MCF 10A (cell line): ENCODE measurements at regions not wholly inside any gene's neighbourhood (a gene's known extent, or its start where the extent isn't known, plus 50 kb on each side); places are given as distances from the start of the nearest gene placed in this dataset.
A peak's percentile ranks its signal among the peaks of the same experiment; 100 is the strongest.

Experiments
- BruUV-seq: library from RNA; stranded (reverse); fragments of 400-500 nt; replicated peaks from 2 replicates; lab custom pipeline; 2021; lab: Mats Ljungman, UMichigan
- CTCF ChIA-PET: fragments of 300-600 bp; sonication (Branson Sonifier 250); formaldehyde crosslinking; extraction: SDS; loops from one replicate; lab custom pipeline; 2021; ENCODE audit warnings: antibody characterized with exemption, inconsistent platforms; lab: Yijun Ruan, JAX
- POLR2A ChIA-PET: fragments of 300-600, 350-650 bp; sonication (Branson Sonifier 250); formaldehyde crosslinking; extraction: SDS; loops from one replicate; lab custom pipeline; 2020; ENCODE audit warnings: antibody characterized with exemption, inconsistent platforms; lab: Yijun Ruan, JAX
- DNase-seq: peaks from one replicate; pipeline ENCODE4 v3.0.0-alpha.2; 2018; ENCODE audit not compliant: unreplicated experiment
- H3K27ac Mint-ChIP-seq: one replicate; pipeline ENCODE4 v1.8.0; 2022; ENCODE audit warnings: mild to moderate bottlenecking, low read depth, mixed read lengths; ENCODE audit not compliant: unreplicated experiment
- H3K27me3 Mint-ChIP-seq: one replicate; pipeline ENCODE4 v1.8.0; 2022; ENCODE audit warnings: mixed read lengths; ENCODE audit not compliant: insufficient read depth, unreplicated experiment
- H3K36me3 Mint-ChIP-seq: one replicate; pipeline ENCODE4 v1.8.0; 2022; ENCODE audit warnings: mild to moderate bottlenecking, moderate library complexity, mixed read lengths; ENCODE audit not compliant: insufficient read depth, unreplicated experiment
- H3K4me1 Mint-ChIP-seq: one replicate; pipeline ENCODE4 v1.8.0; 2022; ENCODE audit warnings: mixed read lengths; ENCODE audit not compliant: insufficient read depth, unreplicated experiment
- H3K4me3 Mint-ChIP-seq: one replicate; pipeline ENCODE4 v1.8.0; 2022; ENCODE audit warnings: mild to moderate bottlenecking, moderate library complexity, mixed read lengths; ENCODE audit not compliant: unreplicated experiment
- H3K9me3 Mint-ChIP-seq: one replicate; pipeline ENCODE4 v1.8.0; 2022; ENCODE audit warnings: mixed read lengths; ENCODE audit not compliant: unreplicated experiment
- intact Hi-C: fragments of 100-400 bp; cut with micrococcal nuclease; formaldehyde crosslinking; loops from 2 replicates; pipeline ENCODE4 v1.14.1; 2022
- TF ChIP-seq, protein P1 (sequence below): fragments of 200-600 bp; IDR thresholded peaks from one replicate; pipeline ENCODE4 v1.8.0; 2022; ENCODE audit warnings: antibody characterized with exemption, mild to moderate bottlenecking; ENCODE audit not compliant: unreplicated experiment

DNA sequence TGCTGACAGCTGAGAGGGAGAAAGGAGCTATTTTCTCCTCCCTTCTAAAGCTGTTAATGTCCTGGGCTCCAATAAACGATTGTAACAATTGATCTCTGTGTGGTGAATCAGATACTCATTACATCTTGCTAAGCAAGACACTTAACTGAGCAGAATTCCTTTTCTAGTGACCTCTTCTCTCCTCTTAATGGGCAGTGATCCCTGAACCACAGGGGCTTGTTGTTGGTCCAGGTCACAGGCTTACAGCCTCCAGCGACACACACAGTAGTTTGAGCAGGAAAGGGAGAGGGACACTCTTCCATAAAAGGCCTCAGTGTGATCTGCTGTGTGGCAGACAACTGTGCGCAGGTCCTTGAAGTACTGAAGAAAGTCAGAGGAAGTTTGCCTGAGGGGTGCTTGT is 58.5 kb upstream of the MYO10 start:
- H3K36me3 Mint-ChIP-seq = no peaks in the 10 kb centered on the region
- BruUV-seq = no TSS peak
- ChIA-PET POLR2A (no interaction called here), CTCF (interaction anchor here (0.5 kb wide), 1 partner anchor 63 kb away, joined by 3 read pairs; no protein-coding TSS in a partner anchor)
- intact Hi-C loops = no loop called here
- TF ChIP-seq, protein P1, sequence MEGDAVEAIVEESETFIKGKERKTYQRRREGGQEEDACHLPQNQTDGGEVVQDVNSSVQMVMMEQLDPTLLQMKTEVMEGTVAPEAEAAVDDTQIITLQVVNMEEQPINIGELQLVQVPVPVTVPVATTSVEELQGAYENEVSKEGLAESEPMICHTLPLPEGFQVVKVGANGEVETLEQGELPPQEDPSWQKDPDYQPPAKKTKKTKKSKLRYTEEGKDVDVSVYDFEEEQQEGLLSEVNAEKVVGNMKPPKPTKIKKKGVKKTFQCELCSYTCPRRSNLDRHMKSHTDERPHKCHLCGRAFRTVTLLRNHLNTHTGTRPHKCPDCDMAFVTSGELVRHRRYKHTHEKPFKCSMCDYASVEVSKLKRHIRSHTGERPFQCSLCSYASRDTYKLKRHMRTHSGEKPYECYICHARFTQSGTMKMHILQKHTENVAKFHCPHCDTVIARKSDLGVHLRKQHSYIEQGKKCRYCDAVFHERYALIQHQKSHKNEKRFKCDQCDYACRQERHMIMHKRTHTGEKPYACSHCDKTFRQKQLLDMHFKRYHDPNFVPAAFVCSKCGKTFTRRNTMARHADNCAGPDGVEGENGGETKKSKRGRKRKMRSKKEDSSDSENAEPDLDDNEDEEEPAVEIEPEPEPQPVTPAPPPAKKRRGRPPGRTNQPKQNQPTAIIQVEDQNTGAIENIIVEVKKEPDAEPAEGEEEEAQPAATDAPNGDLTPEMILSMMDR = no peak
- no peak overlapping the region for H3K4me3 Mint-ChIP-seq
- no peaks in the 10 kb centered on the region for H3K27me3 Mint-ChIP-seq
- no peaks in the 10 kb centered on the region for H3K9me3 Mint-ChIP-seq
- no peak for DNase-seq
- peaks cover 21% of the 10 kb centered on the region for H3K4me1 Mint-ChIP-seq
- H3K27ac Mint-ChIP-seq = no peak overlapping the region

DNA sequence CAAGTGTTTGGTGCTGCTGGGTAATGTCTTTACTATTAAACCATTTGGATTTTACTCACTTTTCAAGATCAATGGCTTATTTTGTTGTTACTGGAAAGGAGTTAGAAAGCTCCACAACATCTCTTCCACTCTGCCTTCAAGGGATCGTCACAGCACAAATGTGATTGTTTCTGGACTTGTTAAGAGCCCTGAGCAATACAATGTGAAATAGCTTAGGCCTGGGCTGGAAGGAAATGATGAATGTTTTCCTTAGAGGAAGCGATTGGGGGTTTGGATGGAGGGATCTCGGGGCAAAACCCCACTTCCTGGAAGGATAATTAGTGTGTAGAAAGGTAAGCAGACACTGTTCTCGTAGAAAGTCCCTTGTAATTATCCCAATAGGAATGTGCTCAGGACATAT is 59.3 kb upstream of the MYO10 start:
- Mint-ChIP-seq H3K4me3 (no peak overlapping the region), H3K4me1 (peaks cover 26% of the 10 kb centered on the region), H3K27ac (no peak overlapping the region), H3K36me3 (no peaks in the 10 kb centered on the region), H3K9me3 (no peaks in the 10 kb centered on the region), H3K27me3 (no peaks in the 10 kb centered on the region)
- CTCF ChIA-PET = no interaction called here
- DNase-seq = no peak
- TF ChIP-seq, protein P1 = no peak
- POLR2A ChIA-PET = interaction anchor here (0.6 kb wide), 1 partner anchor 30 kb away, joined by 6 read pairs; no protein-coding TSS in a partner anchor
- no TSS peak for BruUV-seq
- intact Hi-C loops = no loop called here

DNA sequence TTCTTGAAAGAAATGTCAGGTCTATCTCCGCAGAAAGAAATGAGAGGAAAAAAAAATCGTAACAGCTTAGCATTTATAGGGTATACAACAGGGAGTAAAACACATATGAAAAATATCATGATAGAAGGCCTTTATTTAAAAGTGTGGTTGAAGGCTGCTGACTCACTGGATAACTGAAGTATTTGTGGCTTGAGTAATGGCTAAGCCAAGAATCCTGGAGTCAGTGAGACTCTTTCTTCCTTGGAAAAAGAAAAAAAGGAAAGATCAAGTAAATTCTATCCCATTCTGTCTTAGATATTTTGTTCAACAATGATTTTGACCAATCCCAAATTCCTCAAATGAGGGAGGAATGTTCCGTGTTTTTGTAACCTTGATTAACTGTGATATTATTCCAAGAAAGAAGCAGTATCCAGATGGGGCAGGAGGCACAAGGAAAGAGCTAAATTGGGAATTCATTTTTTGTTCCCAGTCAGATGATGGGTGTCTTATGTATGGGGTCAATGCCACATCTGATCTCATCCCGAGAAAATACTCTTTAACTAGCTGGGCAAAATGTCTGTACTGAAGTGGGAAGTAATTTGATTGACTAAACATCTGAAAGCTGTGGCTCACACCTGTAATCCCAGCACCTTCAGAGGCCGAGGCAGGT is 64.3 kb upstream of the MYO10 start:
- ChIA-PET POLR2A (interaction anchor here (0.5 to 1.2 kb wide), 3 partner anchors 54 to 64 kb away, joined by 3 to 5 read pairs (median 3); partner anchors contain the start of gene MYO10), CTCF (interaction anchor here (0.5 to 1.3 kb wide), 5 partner anchors 35 to 189 kb away, joined by 3 to 8 read pairs (median 3); no protein-coding TSS in a partner anchor)
- H3K4me3 Mint-ChIP-seq = peak overlapping the region; percentile 49
- peak; percentile 68 for DNase-seq
- H3K36me3 Mint-ChIP-seq = no peaks in the 10 kb centered on the region
- H3K9me3 Mint-ChIP-seq = no peaks in the 10 kb centered on the region
- H3K27ac Mint-ChIP-seq = peak overlapping the region; percentile 77
- intact Hi-C loops = no loop called here
- BruUV-seq = no TSS peak
- TF ChIP-seq, protein P1 = no peak
- peaks cover 15% of the 10 kb centered on the region for H3K4me1 Mint-ChIP-seq
- H3K27me3 Mint-ChIP-seq = no peaks in the 10 kb centered on the region

DNA sequence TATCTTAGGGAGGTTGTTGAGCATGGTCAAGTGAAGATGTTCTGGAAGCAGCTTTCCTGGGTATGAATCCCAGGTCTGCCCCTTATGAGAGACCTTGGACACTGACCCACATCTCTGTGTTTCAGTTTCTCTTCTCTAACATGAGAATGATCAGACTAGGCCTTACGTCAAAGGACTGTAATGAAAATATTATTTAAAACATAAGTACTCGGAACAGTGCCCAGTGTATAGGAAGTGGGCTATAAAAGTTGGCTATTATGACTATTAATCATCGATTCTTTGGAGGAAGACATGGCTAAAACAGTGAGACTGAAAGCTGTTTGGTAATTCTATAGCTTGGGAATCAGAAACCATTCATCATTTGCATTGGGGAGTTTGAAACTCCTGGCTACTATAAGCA is 65.3 kb upstream of the MYO10 start:
- TF ChIP-seq, protein P1 = no peak
- POLR2A ChIA-PET = no interaction called here
- BruUV-seq = no TSS peak
- peaks cover 15% of the 10 kb centered on the region for H3K4me1 Mint-ChIP-seq
- CTCF ChIA-PET = interaction anchor here (0.5 to 1.2 kb wide), 5 partner anchors 12 to 271 kb away, joined by 3 to 8 read pairs (median 3); no protein-coding TSS in a partner anchor
- intact Hi-C loops = no loop called here
- no peak overlapping the region for H3K4me3 Mint-ChIP-seq
- no peak for DNase-seq
- H3K27ac Mint-ChIP-seq = no peak overlapping the region
- no peaks in the 10 kb centered on the region for H3K27me3 Mint-ChIP-seq
- H3K9me3 Mint-ChIP-seq = no peaks in the 10 kb centered on the region
- no peaks in the 10 kb centered on the region for H3K36me3 Mint-ChIP-seq
